Left lung (tissue), 4 donors: ENCODE measurements at regions not wholly inside any gene's neighbourhood (a gene's known extent, or its start where the extent isn't known, plus 50 kb on each side); places are given as distances from the start of the nearest gene placed in this dataset.

Experiments used
- ATAC-seq: fragments of 200-7000 bp; cut with Tn5 transposase; one replicate; pipeline ENCODE4 v1.9.1; 2020; ENCODE audit warnings: moderate library complexity
- DNase-seq, 4 donors: peaks; one replicate each; pipeline ENCODE4 v3.0.0-alpha.2; 2013 to 2020
- H3K27ac ChIP-seq, 2 donors: fragments of 200-600 bp; sonication (generic) in 1 of 2; one replicate each; pipeline versions ENCODE4 v1.5.0 to v1.8.0; 2020 to 2021
- H3K27me3 ChIP-seq, 2 donors: fragments of 200-600 bp; sonication (generic) in 1 of 2; one replicate each; pipeline versions ENCODE4 v1.5.0 to v1.8.0; 2020 to 2021
- H3K36me3 ChIP-seq, 2 donors: fragments of 200-600 bp; sonication (generic) in 1 of 2; one replicate each; pipeline versions ENCODE4 v1.5.0 to v1.8.0; 2020 to 2021
- H3K4me1 ChIP-seq, 2 donors: fragments of 200-600 bp; one replicate each; pipeline ENCODE4 v1.8.0; 2021
- H3K4me3 ChIP-seq, 2 donors: fragments of 200-600 bp; sonication (generic) in 1 of 2; one replicate each; pipeline versions ENCODE4 v1.5.0 to v1.8.0; 2020 to 2021; ENCODE audit warnings: mild to moderate bottlenecking in 1 of 2
- H3K9me3 ChIP-seq, 2 donors: fragments of 200-600 bp; sonication (generic) in 1 of 2; one replicate each; pipeline versions ENCODE4 v1.5.0 to v1.8.0; 2020 to 2021
- intact Hi-C, 2 donors: fragments of 100-400 bp; cut with DNase I; formaldehyde crosslinking; loops; one replicate each; pipeline versions ENCODE4 v1.11.2 to v1.14.2; 2022
- TF ChIP-seq, protein P1 (sequence below), 2 donors: fragments of 200-600 bp; sonication (generic) in 1 of 2; IDR thresholded peaks; one replicate each; pipeline versions ENCODE4 v1.5.0 to v1.8.0; 2021; ENCODE audit warnings: antibody characterized with exemption in 2 of 2
- donor health status: DM: no; HTN: yes; CAD: no.
- donor health status: DM: no; HTN: no; CAD: no.

GRCh38 chrX:63927848-63928247 is 142.8 kb upstream of the ARHGEF9 start:
- Histone ChIP-seq H3K36me3 (no peaks in the 10 kb centered on the region), H3K4me1 (no peaks in the 10 kb centered on the region), H3K4me3 (no peak overlapping the region), H3K27ac (no peak overlapping the region), H3K9me3 (peaks cover 0 to 4% of the 10 kb centered on the region in 2 donors), H3K27me3 (no peaks in the 10 kb centered on the region)
- TF ChIP-seq, protein P1, sequence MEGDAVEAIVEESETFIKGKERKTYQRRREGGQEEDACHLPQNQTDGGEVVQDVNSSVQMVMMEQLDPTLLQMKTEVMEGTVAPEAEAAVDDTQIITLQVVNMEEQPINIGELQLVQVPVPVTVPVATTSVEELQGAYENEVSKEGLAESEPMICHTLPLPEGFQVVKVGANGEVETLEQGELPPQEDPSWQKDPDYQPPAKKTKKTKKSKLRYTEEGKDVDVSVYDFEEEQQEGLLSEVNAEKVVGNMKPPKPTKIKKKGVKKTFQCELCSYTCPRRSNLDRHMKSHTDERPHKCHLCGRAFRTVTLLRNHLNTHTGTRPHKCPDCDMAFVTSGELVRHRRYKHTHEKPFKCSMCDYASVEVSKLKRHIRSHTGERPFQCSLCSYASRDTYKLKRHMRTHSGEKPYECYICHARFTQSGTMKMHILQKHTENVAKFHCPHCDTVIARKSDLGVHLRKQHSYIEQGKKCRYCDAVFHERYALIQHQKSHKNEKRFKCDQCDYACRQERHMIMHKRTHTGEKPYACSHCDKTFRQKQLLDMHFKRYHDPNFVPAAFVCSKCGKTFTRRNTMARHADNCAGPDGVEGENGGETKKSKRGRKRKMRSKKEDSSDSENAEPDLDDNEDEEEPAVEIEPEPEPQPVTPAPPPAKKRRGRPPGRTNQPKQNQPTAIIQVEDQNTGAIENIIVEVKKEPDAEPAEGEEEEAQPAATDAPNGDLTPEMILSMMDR (IDR thresholded peaks at IDR 0.05): no peak
- ATAC-seq (no peak), DNase-seq (no peak)
- intact Hi-C loops: no loop called here

DNA sequence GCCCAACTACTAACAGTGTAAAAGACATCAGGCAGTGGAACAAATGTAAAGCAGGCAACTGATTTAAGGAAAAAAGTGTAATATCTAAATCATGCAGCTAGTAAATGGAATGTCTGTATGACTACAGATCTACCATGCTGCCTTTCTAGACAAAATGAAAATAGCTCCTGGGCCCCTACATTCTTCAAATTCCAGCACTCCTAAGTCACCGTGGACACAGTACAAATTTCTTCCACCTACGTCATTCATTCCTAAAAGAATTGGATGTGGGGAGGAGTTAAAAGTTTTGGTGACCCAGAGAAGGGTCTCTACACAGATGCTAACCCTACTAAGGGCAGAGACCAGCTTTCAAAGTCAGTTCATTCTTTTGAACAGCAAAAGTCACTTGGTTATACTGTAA is 137.2 kb upstream of the ARHGEF9 start:
- no peak overlapping the region for H3K4me3 ChIP-seq
- H3K9me3 ChIP-seq: peaks cover 0 to 4% of the 10 kb centered on the region in 2 donors
- ATAC-seq (no peak), DNase-seq (no peak)
- intact Hi-C loops: no loop called here
- no peaks in the 10 kb centered on the region for H3K27me3 ChIP-seq
- no peak overlapping the region for H3K27ac ChIP-seq
- TF ChIP-seq, protein P1 (IDR thresholded peaks at IDR 0.05): no peak
- H3K36me3 ChIP-seq: no peaks in the 10 kb centered on the region
- no peaks in the 10 kb centered on the region for H3K4me1 ChIP-seq

DNA sequence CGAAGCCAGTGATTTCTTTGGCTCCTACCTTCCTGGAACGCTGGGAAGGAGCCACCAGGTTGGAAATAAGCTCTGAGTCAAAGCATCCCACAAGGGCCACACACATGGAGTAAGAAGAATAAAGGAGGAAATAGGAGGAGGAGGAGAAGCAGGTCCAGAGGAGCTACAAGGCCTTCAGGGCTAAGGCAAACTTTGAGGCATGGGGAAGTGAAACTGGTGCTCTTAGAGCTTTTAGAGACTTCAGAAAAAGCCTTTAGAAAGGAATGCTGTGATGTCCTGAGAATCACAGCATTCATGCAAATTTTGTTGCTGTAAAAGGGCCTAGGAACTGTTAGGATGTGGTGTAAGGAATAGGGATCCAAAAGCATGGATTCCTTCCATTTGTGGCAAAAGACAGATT is 135.9 kb upstream of the ARHGEF9 start:
- no peak overlapping the region for H3K4me3 ChIP-seq
- H3K9me3 ChIP-seq: peaks cover 0 to 2% of the 10 kb centered on the region in 2 donors
- no peaks in the 10 kb centered on the region for H3K4me1 ChIP-seq
- H3K36me3 ChIP-seq: no peaks in the 10 kb centered on the region
- no peak for DNase-seq
- TF ChIP-seq, protein P1 (IDR thresholded peaks at IDR 0.05): no peak
- H3K27ac ChIP-seq: no peak overlapping the region
- H3K27me3 ChIP-seq: no peaks in the 10 kb centered on the region
- no peak for ATAC-seq
- intact Hi-C loops: no loop called here

GRCh38 chrX:63919081-63919480 is 134.1 kb upstream of the ARHGEF9 start:
- TF ChIP-seq, protein P1 (IDR thresholded peaks at IDR 0.05): no peak
- no peaks in the 10 kb centered on the region for H3K36me3 ChIP-seq

GRCh38 chrX:63918611-63919010 is 133.6 kb upstream of the ARHGEF9 start:
- TF ChIP-seq, protein P1 (IDR thresholded peaks at IDR 0.05): no peak
- intact Hi-C loops: no loop called here
- DNase-seq: no peak

More at GRCh38 chrX:63919081-63919480, 134.1 kb upstream of the ARHGEF9 start:
- no peak overlapping the region for H3K27ac ChIP-seq
- intact Hi-C loops: no loop called here
- no peak for DNase-seq
- no peak overlapping the region for H3K4me3 ChIP-seq
- no peaks in the 10 kb centered on the region for H3K27me3 ChIP-seq
- no peak for ATAC-seq
- no peaks in the 10 kb centered on the region for H3K4me1 ChIP-seq
- peaks cover 0 to 9% of the 10 kb centered on the region in 2 donors for H3K9me3 ChIP-seq

More at GRCh38 chrX:63918611-63919010, 133.6 kb upstream of the ARHGEF9 start:
- peaks cover 0 to 13% of the 10 kb centered on the region in 2 donors for H3K9me3 ChIP-seq
- H3K27me3 ChIP-seq: no peaks in the 10 kb centered on the region
- H3K27ac ChIP-seq: no peak overlapping the region
- H3K4me3 ChIP-seq: no peak overlapping the region
- H3K36me3 ChIP-seq: no peaks in the 10 kb centered on the region
- no peaks in the 10 kb centered on the region for H3K4me1 ChIP-seq
- peak; percentile 71 for ATAC-seq
